ENCODE measurements at regions not wholly inside any gene's neighbourhood (a gene's known extent, or its start where the extent isn't known, plus 50 kb on each side); places are given as distances from the start of the nearest gene placed in this dataset.
"Not testable (repeated sequence)": the region's sequence is repeated elsewhere in the genome, so short reads cannot be mapped to it uniquely, and the experiment has no call there.

GRCh38 chr9:29063031-29063430 lies 1489.8 kb upstream of the C9orf72 start:
- DNase-seq = no peak

GRCh38 chr9:29066141-29066640 lies 1492.9 kb upstream of the C9orf72 start:
- DNase-seq = no peak

GRCh38 chr9:29068461-29068860 lies 1495.2 kb upstream of the C9orf72 start:
- DNase-seq = no peak

- no peak for DNase-seq
These were observed 1496.1 kb upstream of the C9orf72 start for GRCh38 chr9:29069376-29069775.

- no peak for DNase-seq
These were observed 1504.9 kb upstream of the C9orf72 start for GRCh38 chr9:29078063-29078666.

- DNase-seq = no peak
These were observed 1527.5 kb upstream of the C9orf72 start for GRCh38 chr9:29100762-29101161.

GRCh38 chr9:29104166-29104565 lies 1530.9 kb upstream of the C9orf72 start:
- not testable (repeated sequence) for DNase-seq

GRCh38 chr9:29118555-29118954 lies 1545.3 kb upstream of the C9orf72 start:
- no peak for DNase-seq

GRCh38 chr9:29126783-29127182 lies 1553.5 kb upstream of the C9orf72 start:
- no peak for DNase-seq

GRCh38 chr9:29129763-29130162 lies 1556.5 kb upstream of the C9orf72 start:
- no peak for DNase-seq

GRCh38 chr9:29144476-29144875 lies 1571.2 kb upstream of the C9orf72 start:
- no peak for DNase-seq

GRCh38 chr9:29150606-29151005 lies 1577.3 kb upstream of the C9orf72 start:
- DNase-seq = no peak

GRCh38 chr9:29160763-29161353 lies 1587.6 kb upstream of the C9orf72 start:
- no peak for DNase-seq

GRCh38 chr9:29174136-29174535 lies 1600.9 kb upstream of the C9orf72 start:
- no peak for DNase-seq

- no peak for DNase-seq
These were observed 1603.0 kb upstream of the C9orf72 start for GRCh38 chr9:29176231-29176630.

- DNase-seq = no peak
These were observed 1603.5 kb upstream of the C9orf72 start for GRCh38 chr9:29176786-29177185.

- no peak for DNase-seq
These were observed 1610.7 kb upstream of the C9orf72 start for GRCh38 chr9:29183971-29184370.

GRCh38 chr9:29188771-29189170 lies 1615.5 kb upstream of the C9orf72 start:
- DNase-seq = not testable (repeated sequence)

- DNase-seq = not testable (repeated sequence)
These were observed 1615.9 kb upstream of the C9orf72 start for GRCh38 chr9:29189221-29189620.

GRCh38 chr9:29198861-29199260 lies 1625.6 kb upstream of the C9orf72 start:
- no peak for DNase-seq

GRCh38 chr9:29199975-29200374 lies 1626.7 kb upstream of the C9orf72 start:
- no peak for DNase-seq

GRCh38 chr9:29200650-29201049 lies 1627.4 kb upstream of the C9orf72 start:
- DNase-seq = no peak

GRCh38 chr9:29203244-29203930 lies 1630.1 kb upstream of the C9orf72 start:
- no peak for DNase-seq

- DNase-seq = no peak
These were observed 1635.4 kb upstream of the C9orf72 start for GRCh38 chr9:29208670-29209069.
